ENCODE measurements at regions not wholly inside any gene's neighbourhood (a gene's known extent, or its start where the extent isn't known, plus 50 kb on each side); places are given as distances from the start of the nearest gene placed in this dataset.

GRCh38 chr2:15734674-15735483, 143.2 kb downstream of the DDX1 start:
- peak; percentile 39 for DNase-seq (ENCODE audit: low spot score)

GRCh38 chr2:15735484-15736326, 144.0 kb downstream of the DDX1 start:
- peak; percentile 30 for DNase-seq (ENCODE audit: low spot score)

GRCh38 chr2:15736396-15737180, 144.9 kb downstream of the DDX1 start:
- peak; percentile 20 for DNase-seq (ENCODE audit: low spot score)

GRCh38 chr2:15737314-15738224, 145.9 kb downstream of the DDX1 start:
- peak; percentile 8 for DNase-seq (ENCODE audit: low spot score)

- peak; percentile 17 for DNase-seq (ENCODE audit: low spot score)
Observed at GRCh38 chr2:15738225-15738546, 146.5 kb downstream of the DDX1 start.

- no peak for DNase-seq (ENCODE audit: low spot score)
Observed at GRCh38 chr2:15738943-15739342, 147.3 kb downstream of the DDX1 start.

- peak; percentile 32 for DNase-seq (ENCODE audit: low spot score)
Observed at GRCh38 chr2:15744820-15745219, 153.2 kb downstream of the DDX1 start.

GRCh38 chr2:15745350-15745749, 153.7 kb downstream of the DDX1 start:
- no peak for DNase-seq (ENCODE audit: low spot score)

- DNase-seq (ENCODE audit: low spot score) = peak; percentile 41
Observed at GRCh38 chr2:15745907-15746702, 154.4 kb downstream of the DDX1 start.

GRCh38 chr2:15746703-15747550, 155.3 kb downstream of the DDX1 start:
- DNase-seq (ENCODE audit: low spot score) = peak; percentile 47

GRCh38 chr2:15747603-15748471, 156.2 kb downstream of the DDX1 start:
- DNase-seq (ENCODE audit: low spot score) = peak; percentile 85

- DNase-seq (ENCODE audit: low spot score) = peak; percentile 77
Observed at GRCh38 chr2:15748736-15749323, 157.2 kb downstream of the DDX1 start.

GRCh38 chr2:15749460-15750432, 158.1 kb downstream of the DDX1 start:
- peak; percentile 39 for DNase-seq (ENCODE audit: low spot score)

- DNase-seq (ENCODE audit: low spot score) = no peak
Observed at GRCh38 chr2:15750433-15750814, 158.8 kb downstream of the DDX1 start.

GRCh38 chr2:15750822-15751329, 159.2 kb downstream of the DDX1 start:
- peak; percentile 23 for DNase-seq (ENCODE audit: low spot score)

- DNase-seq (ENCODE audit: low spot score) = peak; percentile 17
Observed at GRCh38 chr2:15751477-15751876, 159.8 kb downstream of the DDX1 start.

All from ecto neural progenitor cell (in vitro differentiated cells).